T47D (cell line): ENCODE measurements at regions not wholly inside any gene's neighbourhood (a gene's known extent, or its start where the extent isn't known, plus 50 kb on each side); places are given as distances from the start of the nearest gene placed in this dataset.
A peak's percentile ranks its signal among the peaks of the same experiment; 100 is the strongest.

Experiments used
- DNase-seq, 2 experiments: peaks; one replicate each; pipeline versions ENCODE4 v3.0.0 to v3.0.0-alpha.2; 2011 to 2012; ENCODE audit warnings: low read depth in 1 of 2, low spot score in 1 of 2
- JUND ChIP-seq: IDR thresholded peaks from 2 replicates; pipeline ENCODE4 v1.6.1; 2012; ENCODE audit warnings: low read depth
- in situ Hi-C: cut with HindIII; loops from 2 replicates; pipeline ENCODE4 v1.10.0; 2016; ENCODE audit warnings: low sequenced_read_pairs, low pct_unique_long_range_greater_than_20kb

DNA sequence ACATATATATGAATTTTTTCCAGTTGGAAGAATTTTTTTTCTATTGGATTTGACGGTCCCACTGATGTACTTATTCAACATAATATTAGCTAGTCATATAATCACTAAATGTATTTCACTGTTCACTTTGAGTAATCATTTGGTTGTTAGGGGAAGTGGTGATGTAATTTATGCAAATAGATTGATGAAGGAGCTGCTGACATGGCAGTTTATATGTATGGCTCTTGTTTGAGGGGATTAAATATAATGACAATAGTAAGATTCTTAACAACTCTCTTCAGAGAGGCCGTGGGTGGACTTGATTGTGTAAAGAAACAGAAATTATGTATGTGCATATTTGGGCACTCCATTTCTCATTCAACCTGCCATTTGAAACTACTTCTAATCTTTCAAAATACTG lies 653.6 kb upstream of the ADGRL4 start:
- DNase-seq, result no peak
- TF ChIP-seq JUND, result no peak
- in situ Hi-C loops, result no loop called here

DNA sequence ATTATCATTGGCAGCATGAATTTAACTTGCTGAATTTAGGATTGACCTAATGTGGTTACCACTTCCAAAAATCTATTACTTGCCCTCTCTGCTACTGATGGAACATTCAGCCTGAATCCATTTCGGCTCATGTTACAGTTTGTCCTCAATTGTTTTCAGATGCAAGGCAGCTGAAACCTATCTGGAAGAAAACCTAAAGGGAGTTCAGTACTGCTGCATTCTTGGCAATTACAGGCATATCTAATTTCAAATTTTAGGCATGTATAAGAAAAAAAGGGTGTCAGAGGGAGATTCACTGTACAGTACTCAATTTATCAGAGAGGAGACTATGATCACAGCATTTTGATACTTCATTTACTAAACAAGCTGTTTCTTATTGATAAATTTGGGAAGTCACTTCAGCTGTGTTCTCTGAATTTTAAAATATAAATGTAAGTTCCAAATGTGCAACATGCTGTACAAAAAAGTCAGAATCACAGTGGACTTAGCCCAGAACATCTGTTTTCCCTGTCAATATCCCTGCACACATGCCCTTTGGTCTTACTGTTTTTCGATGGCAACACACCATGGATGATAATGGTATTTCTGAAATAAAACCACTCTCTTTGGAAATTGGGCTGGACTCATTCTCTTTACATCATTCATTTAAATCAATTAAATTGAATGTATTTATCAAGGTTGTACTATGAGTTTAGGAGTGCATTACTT lies 651.6 kb upstream of the ADGRL4 start:
- in situ Hi-C loops, result no loop called here
- DNase-seq, result no peak
- no peak for TF ChIP-seq JUND

DNA sequence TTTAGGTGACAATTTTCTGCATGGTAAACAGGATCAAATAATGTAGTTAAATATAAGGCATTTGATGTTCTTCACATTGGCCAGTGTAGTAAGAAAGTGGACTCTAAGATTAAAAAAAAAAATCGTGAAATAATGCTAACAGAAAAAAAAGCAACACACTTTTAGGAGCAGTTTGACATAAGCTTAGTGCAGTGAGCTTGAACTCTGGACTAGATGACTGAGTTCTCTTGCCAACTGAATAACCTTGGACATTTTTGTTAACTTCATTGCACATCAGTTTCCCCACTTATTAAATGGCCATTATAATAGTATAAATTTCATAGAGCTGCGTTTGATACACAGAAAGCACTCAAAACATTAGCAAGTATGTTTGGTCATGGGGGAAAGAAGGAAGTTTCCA lies 649.3 kb upstream of the ADGRL4 start:
- DNase-seq, result no peak
- TF ChIP-seq JUND, result no peak
- in situ Hi-C loops, result no loop called here

DNA sequence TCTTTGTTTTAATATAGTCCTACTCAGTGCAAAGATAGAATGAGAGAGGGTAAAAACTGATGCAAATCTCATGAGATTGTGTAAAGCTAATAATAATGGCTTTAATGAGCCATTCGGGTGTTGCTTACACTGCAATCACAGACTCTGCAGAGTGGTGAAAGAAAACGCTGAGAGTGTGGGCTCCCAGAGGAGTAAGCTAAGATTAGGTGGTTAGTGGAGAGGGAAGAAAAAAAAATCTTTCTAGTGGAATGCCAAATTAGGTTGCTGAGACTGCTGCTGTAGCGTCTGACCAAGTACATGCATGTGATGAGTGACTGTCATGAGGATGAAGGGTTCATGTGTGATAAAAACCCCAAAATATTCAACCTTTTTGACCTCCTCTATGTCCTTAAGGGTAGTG lies 645.9 kb upstream of the ADGRL4 start:
- in situ Hi-C loops, result no loop called here
- no peak for DNase-seq
- no peak for TF ChIP-seq JUND

DNA sequence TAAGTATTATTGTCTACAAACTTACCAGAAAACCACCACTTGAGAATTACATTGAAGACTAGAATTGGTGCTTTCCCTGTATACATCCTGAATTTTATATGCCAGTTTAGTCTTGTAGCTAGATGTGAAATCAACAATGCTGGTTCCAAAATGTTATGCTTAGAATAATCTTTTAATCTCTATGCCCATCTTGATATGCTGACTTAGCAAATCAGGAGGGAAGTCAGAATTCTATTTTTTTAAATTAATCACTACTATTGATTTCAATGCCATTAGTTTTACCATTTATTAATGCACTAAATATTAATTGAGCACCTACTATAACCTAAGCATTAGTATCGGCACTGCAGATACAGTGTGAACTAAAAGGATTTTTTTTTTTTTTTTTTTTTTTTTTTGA lies 641.6 kb upstream of the ADGRL4 start:
- in situ Hi-C loops, result no loop called here
- TF ChIP-seq JUND, result no peak
- no peak for DNase-seq

DNA sequence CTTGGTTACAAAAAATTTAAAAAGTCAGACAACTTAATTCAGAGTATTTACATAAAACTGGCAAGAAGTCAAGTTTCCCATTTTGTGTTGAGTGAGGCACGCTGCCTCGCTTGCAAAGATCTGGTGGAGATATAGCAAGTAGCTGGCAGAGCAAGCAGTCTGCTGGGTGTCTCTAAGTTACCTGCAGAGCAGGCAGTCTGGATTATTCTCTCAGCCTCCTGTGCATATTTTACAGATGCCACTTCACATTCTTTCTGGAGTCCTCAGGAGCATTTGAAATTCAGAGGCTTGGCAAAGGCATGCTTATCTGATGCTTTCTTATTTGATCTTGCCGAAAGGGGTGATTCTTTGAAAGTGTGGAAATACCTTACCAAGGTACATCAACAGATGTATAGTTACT lies 640.4 kb upstream of the ADGRL4 start:
- peak; percentile 9 to 59 for DNase-seq
- TF ChIP-seq JUND, result peak; percentile 25; the same call in 1 of the 2 replicates
- in situ Hi-C loops, result no loop called here

DNA sequence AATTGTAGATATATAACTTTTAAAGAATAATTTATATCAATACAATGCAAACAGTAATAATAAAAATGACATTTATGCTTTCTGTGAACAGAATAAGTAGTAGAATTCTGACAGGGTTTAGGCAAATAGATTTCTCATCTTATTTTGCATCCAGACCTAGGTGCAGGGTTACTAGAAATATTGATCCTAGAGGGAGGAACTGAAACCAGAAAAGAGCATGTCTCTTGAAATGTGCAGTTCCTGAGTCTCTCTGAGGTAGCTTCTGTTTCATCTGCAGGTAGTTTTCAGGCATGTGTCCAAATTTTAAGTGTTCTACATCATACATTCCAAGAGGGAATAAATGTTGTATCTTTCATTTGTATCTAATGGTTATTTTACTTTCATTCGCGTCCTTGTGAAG lies 631.9 kb upstream of the ADGRL4 start:
- no peak for DNase-seq
- in situ Hi-C loops, result no loop called here
- TF ChIP-seq JUND, result no peak

DNA sequence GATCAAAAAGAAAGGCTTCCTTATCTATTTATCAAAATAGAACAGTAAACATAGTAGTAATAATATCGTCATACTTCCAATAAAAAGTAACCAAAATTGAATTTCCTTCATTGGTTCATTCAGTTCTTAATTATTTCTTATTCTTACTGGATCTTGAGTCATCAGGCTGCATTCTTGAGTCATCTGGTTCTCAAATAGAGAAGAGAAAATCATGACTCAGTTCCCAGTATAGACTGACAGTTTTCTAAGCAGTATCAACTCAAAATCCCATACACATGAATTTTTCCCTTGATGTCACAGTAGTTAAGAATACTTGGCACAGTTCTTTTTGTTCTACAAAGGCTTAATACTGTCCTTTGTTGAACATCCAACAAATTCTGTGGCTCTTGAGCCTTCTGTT lies 626.9 kb upstream of the ADGRL4 start:
- TF ChIP-seq JUND, result no peak
- no peak for DNase-seq
- in situ Hi-C loops, result no loop called here

DNA sequence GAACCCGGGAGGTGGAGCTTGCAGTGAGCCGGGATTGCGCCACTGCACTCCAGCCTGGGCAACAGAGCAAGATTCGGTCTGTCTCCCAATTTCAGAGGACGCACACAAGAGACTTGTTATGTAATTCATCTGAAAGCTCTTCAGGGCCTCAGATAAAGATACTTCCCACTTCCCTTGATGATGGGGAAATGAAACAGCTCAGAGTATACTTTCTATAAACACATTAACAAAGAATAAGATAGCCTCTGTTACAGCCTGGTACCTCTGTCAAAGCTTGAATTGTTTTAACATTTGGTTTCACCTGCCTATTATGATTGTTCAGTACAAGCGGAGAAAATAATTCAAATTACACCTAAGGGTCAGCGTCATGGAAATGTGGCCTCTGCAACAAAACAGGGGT lies 622.9 kb upstream of the ADGRL4 start:
- DNase-seq, result no peak
- in situ Hi-C loops, result no loop called here
- TF ChIP-seq JUND, result no peak

DNA sequence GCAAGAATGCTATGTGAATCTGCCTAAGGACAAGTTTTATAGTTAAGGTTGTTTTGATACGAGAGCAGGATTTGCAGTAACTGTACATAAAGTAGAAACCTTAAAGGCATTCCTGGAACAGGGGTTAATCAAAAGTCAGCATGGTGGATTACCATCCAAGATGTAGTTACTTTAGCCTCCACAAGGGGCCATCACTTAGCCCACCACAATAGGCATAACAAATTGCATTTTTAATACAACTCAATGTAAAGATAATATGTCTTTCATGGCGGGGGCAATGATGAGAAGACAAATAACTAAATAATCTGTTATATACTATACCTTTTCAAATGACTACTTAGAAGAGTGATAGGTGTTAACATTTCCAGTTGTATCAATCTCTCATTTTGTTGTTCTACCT lies 611.2 kb upstream of the ADGRL4 start:
- no peak for DNase-seq
- in situ Hi-C loops, result no loop called here
- no peak for TF ChIP-seq JUND

DNA sequence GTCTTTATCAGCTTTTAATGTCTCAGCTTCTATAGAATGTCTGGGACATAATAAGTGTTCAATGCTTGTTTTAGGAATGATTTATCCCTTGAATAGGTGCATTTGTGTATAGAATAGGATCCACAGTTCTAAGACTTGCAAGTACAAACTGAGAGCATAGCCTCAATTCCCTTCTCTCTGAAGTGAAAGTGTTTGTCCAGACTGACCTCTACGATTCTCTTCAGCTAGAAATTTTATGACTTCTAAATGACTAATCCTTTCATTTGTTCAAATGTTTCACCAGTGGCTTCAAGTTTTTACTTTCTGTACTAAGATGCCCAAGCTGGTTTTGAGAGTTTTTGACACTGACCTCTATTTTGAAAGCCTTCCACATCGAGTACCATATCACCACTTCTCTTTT lies 608.2 kb upstream of the ADGRL4 start:
- no peak for DNase-seq
- TF ChIP-seq JUND, result no peak
- in situ Hi-C loops, result no loop called here

DNA sequence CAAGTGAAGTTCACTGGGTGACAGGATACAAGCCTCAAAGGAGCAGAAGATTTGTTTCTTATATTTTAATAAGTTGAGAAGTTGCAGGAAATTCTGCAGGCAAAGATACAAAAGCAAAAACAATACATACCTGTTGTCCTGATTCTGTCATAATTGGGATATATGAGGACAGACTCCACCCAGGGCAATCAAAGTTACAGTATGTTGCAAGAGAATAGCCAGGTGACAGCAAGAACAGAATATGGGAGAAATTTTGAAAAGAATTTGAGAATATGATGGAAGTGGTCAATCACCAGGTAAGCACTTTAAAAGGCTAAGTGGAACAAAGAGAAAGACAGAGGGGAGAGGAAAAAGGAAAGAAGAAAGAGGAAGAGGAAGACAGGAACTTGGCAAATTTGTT lies 607.6 kb upstream of the ADGRL4 start:
- in situ Hi-C loops, result no loop called here
- no peak for TF ChIP-seq JUND
- DNase-seq, result no peak

DNA sequence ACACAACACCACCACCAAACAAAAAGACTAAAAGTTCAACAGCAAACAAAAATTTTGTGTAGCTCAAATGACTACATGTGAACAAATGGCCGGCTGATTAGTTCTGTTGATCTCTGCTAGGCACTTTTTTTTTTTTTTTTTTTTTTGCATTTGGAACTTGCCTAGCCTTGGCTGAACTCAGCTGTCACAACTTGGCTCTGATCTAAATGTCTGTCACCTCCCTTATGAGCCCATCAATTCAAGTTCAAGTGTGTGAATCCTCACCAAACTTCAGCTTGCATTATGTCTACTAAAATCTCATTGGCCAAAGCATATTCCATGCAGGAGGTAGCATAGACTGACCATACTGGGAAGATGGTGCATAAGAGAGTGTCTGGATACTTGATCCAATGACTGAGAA lies 606.5 kb upstream of the ADGRL4 start:
- in situ Hi-C loops, result no loop called here
- TF ChIP-seq JUND, result no peak
- DNase-seq, result no peak

DNA sequence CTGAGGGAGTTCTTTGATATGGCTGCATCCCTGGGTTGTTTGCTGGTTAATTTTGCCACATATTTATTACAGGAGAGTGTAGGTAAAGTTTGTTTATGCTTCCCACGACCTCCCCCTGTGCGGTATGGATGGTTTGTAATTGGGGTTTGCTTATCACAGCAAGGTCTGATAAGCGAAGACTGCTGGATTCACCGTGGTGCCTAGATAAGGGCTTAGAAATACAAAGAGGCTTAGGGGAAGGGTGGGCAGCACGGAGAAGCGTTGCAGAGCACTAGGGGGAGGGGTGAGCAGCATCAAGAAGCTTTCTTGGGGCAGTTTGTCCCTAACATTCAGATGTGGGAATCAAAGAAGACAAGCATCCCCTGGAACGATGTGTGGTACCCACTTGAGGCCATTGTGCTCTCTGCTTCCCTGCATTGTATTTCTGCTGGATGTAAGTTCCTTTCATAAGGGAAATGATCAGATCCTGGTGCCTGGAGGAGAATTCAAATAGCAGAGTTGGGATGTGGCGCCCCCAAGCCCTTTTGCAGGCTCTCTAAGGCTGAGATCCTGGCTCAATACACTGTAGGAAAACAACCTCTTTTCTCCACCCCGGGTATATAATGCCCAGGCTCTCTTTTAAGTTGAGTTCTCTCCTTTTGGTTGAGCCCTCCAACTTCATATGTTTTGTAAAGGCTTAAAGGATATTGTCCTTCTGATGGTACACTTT lies 598.1 kb upstream of the ADGRL4 start:
- no peak for TF ChIP-seq JUND
- in situ Hi-C loops, result no loop called here
- DNase-seq, result no peak
